AG04450 (cell line): ENCODE measurements at regions not wholly inside any gene's neighbourhood (a gene's known extent, or its start where the extent isn't known, plus 50 kb on each side); places are given as distances from the start of the nearest gene placed in this dataset.

Experiments used
- CTCF ChIA-PET: fragments of 300-600, 350-600 bp; formaldehyde crosslinking; extraction: SDS; loops from one replicate; lab custom pipeline; 2022; ENCODE audit warnings: antibody characterized with exemption, inconsistent platforms; lab: Charles Lee
- POLR2A ChIA-PET: fragments of 350-600 bp; formaldehyde crosslinking; extraction: SDS; loops from one replicate; lab custom pipeline; 2021; ENCODE audit warnings: antibody characterized with exemption, inconsistent platforms; lab: Yijun Ruan, JAX
- DNase-seq: peaks from one replicate; pipeline ENCODE4 v3.0.0-alpha.2; 2011; ENCODE audit warnings: low read depth, low spot score
- H3K27ac ChIP-seq: one replicate; pipeline ENCODE4 v1.5.1; 2012; ENCODE audit warnings: low read depth, low read length, control low read depth
- H3K27me3 ChIP-seq: one replicate; pipeline ENCODE4 v1.6.0; 2012; ENCODE audit warnings: low read length; ENCODE audit not compliant: control insufficient read depth, insufficient read depth
- H3K4me3 ChIP-seq: 2 replicates; pipeline ENCODE4 v1.5.1; 2011; ENCODE audit warnings: mild to moderate bottlenecking, low read depth, low read length, control low read depth
- H3K9me3 ChIP-seq: 2 replicates; pipeline ENCODE4 v1.5.1; 2012; ENCODE audit warnings: low read length; ENCODE audit not compliant: control insufficient read depth, insufficient read depth
- TF ChIP-seq, protein P1 (sequence below): IDR thresholded peaks from 2 replicates; pipeline ENCODE4 v1.5.1; 2011; ENCODE audit warnings: low read depth, low read length, control low read depth, inconsistent platforms

DNA sequence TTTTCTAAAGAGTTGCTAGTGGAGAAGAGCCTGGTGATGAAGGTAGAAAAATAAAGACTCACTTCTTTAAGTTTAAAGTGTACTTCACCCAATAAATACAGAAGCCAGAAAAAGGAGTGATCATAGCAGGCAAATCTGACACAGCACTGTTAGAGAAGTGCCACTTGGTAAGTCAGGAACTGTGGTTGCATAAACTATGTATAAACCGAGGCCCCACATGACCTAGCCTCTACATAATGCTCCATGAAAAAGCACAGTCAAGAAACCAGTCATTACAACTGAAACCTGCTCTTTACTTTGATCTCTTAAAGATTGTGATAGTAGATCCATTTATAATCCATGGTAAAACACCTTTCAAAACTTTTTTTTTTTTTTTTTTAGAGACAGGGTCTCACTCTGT is 172.1 kb upstream of the PHYHIPL start:
- DNase-seq: no peak
- POLR2A ChIA-PET: no interaction called here
- Histone ChIP-seq H3K27me3 (no peaks in the 10 kb centered on the region), H3K4me3 (no peak overlapping the region), H3K9me3 (no peaks in the 10 kb centered on the region), H3K27ac (no peak overlapping the region)
- TF ChIP-seq, protein P1, sequence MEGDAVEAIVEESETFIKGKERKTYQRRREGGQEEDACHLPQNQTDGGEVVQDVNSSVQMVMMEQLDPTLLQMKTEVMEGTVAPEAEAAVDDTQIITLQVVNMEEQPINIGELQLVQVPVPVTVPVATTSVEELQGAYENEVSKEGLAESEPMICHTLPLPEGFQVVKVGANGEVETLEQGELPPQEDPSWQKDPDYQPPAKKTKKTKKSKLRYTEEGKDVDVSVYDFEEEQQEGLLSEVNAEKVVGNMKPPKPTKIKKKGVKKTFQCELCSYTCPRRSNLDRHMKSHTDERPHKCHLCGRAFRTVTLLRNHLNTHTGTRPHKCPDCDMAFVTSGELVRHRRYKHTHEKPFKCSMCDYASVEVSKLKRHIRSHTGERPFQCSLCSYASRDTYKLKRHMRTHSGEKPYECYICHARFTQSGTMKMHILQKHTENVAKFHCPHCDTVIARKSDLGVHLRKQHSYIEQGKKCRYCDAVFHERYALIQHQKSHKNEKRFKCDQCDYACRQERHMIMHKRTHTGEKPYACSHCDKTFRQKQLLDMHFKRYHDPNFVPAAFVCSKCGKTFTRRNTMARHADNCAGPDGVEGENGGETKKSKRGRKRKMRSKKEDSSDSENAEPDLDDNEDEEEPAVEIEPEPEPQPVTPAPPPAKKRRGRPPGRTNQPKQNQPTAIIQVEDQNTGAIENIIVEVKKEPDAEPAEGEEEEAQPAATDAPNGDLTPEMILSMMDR: no peak
- CTCF ChIA-PET: no interaction called here

GRCh38 chr10:59006511-59007306 is 169.7 kb upstream of the PHYHIPL start:
- no peaks in the 10 kb centered on the region for H3K27me3 ChIP-seq
- TF ChIP-seq, protein P1: no peak
- ChIA-PET POLR2A (no interaction called here), CTCF (no interaction called here)
- H3K4me3 ChIP-seq: no peak overlapping the region
- H3K9me3 ChIP-seq: no peaks in the 10 kb centered on the region
- H3K27ac ChIP-seq: no peak overlapping the region
- no peak for DNase-seq

GRCh38 chr10:59007307-59008025 is 169.0 kb upstream of the PHYHIPL start:
- ChIA-PET POLR2A (no interaction called here), CTCF (no interaction called here)
- no peaks in the 10 kb centered on the region for H3K27me3 ChIP-seq
- H3K9me3 ChIP-seq: no peaks in the 10 kb centered on the region
- no peak for DNase-seq
- no peak overlapping the region for H3K4me3 ChIP-seq
- TF ChIP-seq, protein P1: no peak
- no peak overlapping the region for H3K27ac ChIP-seq

DNA sequence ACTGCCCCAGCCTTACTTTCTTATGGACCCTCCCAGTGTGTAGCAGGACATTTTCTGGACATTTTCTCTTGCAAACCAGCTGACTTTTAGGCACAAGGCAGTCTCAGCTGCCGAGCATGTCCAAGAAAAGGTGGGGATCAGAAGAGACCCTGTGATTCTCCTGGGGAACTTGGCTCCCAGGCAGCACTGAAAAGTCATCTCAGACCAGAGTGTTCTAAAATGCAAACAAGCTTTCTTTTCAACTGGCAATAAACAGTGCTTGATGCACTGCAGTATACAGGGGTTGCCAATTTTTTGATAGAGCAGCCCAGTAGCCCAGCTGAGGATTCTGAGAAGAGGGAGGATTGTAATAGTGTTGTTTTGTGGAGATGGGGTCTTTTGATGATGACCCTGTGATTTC is 168.0 kb upstream of the PHYHIPL start:
- Histone ChIP-seq H3K9me3 (no peaks in the 10 kb centered on the region), H3K4me3 (no peak overlapping the region), H3K27ac (no peak overlapping the region), H3K27me3 (peaks cover 4% of the 10 kb centered on the region)
- DNase-seq: no peak
- CTCF ChIA-PET: no interaction called here
- POLR2A ChIA-PET: no interaction called here
- TF ChIP-seq, protein P1: no peak

DNA sequence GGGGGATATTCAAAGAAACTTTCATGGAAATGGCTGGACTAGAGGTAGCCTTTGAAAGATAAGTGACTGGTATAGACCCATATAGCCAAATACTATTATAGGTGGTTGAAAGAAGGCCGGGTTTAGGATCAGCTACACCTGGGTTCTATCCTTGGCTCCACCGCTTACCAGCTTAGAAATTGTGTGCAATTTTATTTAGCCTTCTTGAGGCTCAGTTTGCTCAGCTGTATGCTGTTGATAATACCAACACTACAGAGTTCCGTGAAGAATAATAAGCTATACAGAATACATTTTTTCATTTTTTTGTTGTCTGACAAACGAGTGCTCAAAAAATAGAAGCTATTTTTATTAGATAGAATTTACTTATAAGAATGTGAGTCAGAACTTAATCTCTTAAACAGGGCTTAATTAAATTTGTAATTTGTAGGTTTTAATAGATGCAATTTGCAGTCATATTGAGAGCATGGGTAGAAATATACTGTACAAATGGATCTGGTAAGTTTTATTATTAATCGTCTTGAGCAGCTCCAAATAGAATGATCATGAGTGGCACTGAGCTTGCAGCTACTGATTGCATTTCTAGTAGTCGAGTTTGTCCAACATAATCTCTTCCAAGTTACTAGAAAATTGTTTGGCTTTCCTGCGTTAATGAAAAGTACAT is 164.3 kb upstream of the PHYHIPL start:
- H3K27me3 ChIP-seq: peaks cover 4% of the 10 kb centered on the region
- TF ChIP-seq, protein P1: no peak
- no peaks in the 10 kb centered on the region for H3K9me3 ChIP-seq
- DNase-seq: no peak
- H3K27ac ChIP-seq: no peak overlapping the region
- ChIA-PET CTCF (interaction anchor here (1.3 kb wide), 1 partner anchor 569 kb away, joined by 3 read pairs; no protein-coding TSS in a partner anchor), POLR2A (no interaction called here)
- no peak overlapping the region for H3K4me3 ChIP-seq
